ENCODE measurements at regions not wholly inside any gene's neighbourhood (a gene's known extent, or its start where the extent isn't known, plus 50 kb on each side); places are given as distances from the start of the nearest gene placed in this dataset.

- Mint-ChIP-seq H3K4me1 (ENCODE audit: low read depth in 2 of 2) (no peaks in the 10 kb centered on the region), H3K4me3 (no peak overlapping the region), H3K9me3 (no peaks in the 10 kb centered on the region), H3K27ac (no peak overlapping the region), H3K27me3 (no peaks in the 10 kb centered on the region), H3K36me3 (no peaks in the 10 kb centered on the region)
- no peak for ATAC-seq
- no peak for DNase-seq (ENCODE audit: low spot score)
Observed at GRCh38 chr2:120910956-120911951, 175.6 kb downstream of the GLI2 start.

- no peaks in the 10 kb centered on the region for H3K4me1 Mint-ChIP-seq (ENCODE audit: low read depth in 2 of 2)
- no peaks in the 10 kb centered on the region for H3K9me3 Mint-ChIP-seq
- DNase-seq (ENCODE audit: low spot score) = no peak
- H3K36me3 Mint-ChIP-seq = no peaks in the 10 kb centered on the region
- H3K27ac Mint-ChIP-seq = no peak overlapping the region
- no peak for ATAC-seq
- H3K27me3 Mint-ChIP-seq = no peaks in the 10 kb centered on the region
- no peak overlapping the region for H3K4me3 Mint-ChIP-seq
Observed at GRCh38 chr2:120912101-120912985, 176.7 kb downstream of the GLI2 start.

GRCh38 chr2:120913972-120914838 lies 178.5 kb downstream of the GLI2 start:
- no peaks in the 10 kb centered on the region for H3K36me3 Mint-ChIP-seq
- H3K4me1 Mint-ChIP-seq (ENCODE audit: low read depth in 2 of 2) = no peaks in the 10 kb centered on the region
- no peaks in the 10 kb centered on the region for H3K27me3 Mint-ChIP-seq
- no peak overlapping the region for H3K4me3 Mint-ChIP-seq
- ATAC-seq (no peak), DNase-seq (ENCODE audit: low spot score) (no peak)
- no peaks in the 10 kb centered on the region for H3K9me3 Mint-ChIP-seq
- H3K27ac Mint-ChIP-seq = no peak overlapping the region

- H3K4me3 Mint-ChIP-seq = no peak overlapping the region
- H3K4me1 Mint-ChIP-seq (ENCODE audit: low read depth in 2 of 2) = no peaks in the 10 kb centered on the region
- no peaks in the 10 kb centered on the region for H3K9me3 Mint-ChIP-seq
- ATAC-seq (no peak), DNase-seq (ENCODE audit: low spot score) (no peak)
- H3K27ac Mint-ChIP-seq = no peak overlapping the region
- no peaks in the 10 kb centered on the region for H3K27me3 Mint-ChIP-seq
- H3K36me3 Mint-ChIP-seq = no peaks in the 10 kb centered on the region
Observed at GRCh38 chr2:120914839-120915521, 179.3 kb downstream of the GLI2 start.

GRCh38 chr2:120915670-120916069 lies 180.0 kb downstream of the GLI2 start:
- no peaks in the 10 kb centered on the region for H3K27me3 Mint-ChIP-seq
- DNase-seq (ENCODE audit: low spot score) = no peak
- no peaks in the 10 kb centered on the region for H3K36me3 Mint-ChIP-seq
- H3K4me1 Mint-ChIP-seq (ENCODE audit: low read depth in 2 of 2) = no peaks in the 10 kb centered on the region
- no peak for ATAC-seq
- no peak overlapping the region for H3K4me3 Mint-ChIP-seq
- no peak overlapping the region for H3K27ac Mint-ChIP-seq
- H3K9me3 Mint-ChIP-seq = no peaks in the 10 kb centered on the region

GRCh38 chr2:120916446-120916845 lies 180.8 kb downstream of the GLI2 start:
- no peaks in the 10 kb centered on the region for H3K4me1 Mint-ChIP-seq (ENCODE audit: low read depth in 2 of 2)
- H3K9me3 Mint-ChIP-seq = no peaks in the 10 kb centered on the region
- H3K4me3 Mint-ChIP-seq = no peak overlapping the region
- H3K36me3 Mint-ChIP-seq = no peaks in the 10 kb centered on the region
- DNase-seq (ENCODE audit: low spot score) (no peak), ATAC-seq (no peak)
- H3K27ac Mint-ChIP-seq = no peak overlapping the region
- H3K27me3 Mint-ChIP-seq = no peaks in the 10 kb centered on the region

GRCh38 chr2:120917886-120918285 lies 182.2 kb downstream of the GLI2 start:
- H3K4me3 Mint-ChIP-seq = no peak overlapping the region
- H3K27me3 Mint-ChIP-seq = no peaks in the 10 kb centered on the region
- H3K4me1 Mint-ChIP-seq (ENCODE audit: low read depth in 2 of 2) = no peaks in the 10 kb centered on the region
- H3K9me3 Mint-ChIP-seq = no peaks in the 10 kb centered on the region
- H3K27ac Mint-ChIP-seq = no peak overlapping the region
- DNase-seq (ENCODE audit: low spot score) (no peak), ATAC-seq (no peak)
- H3K36me3 Mint-ChIP-seq = no peaks in the 10 kb centered on the region

- ATAC-seq (no peak), DNase-seq (ENCODE audit: low spot score) (no peak)
- H3K27ac Mint-ChIP-seq = no peak overlapping the region
- no peaks in the 10 kb centered on the region for H3K9me3 Mint-ChIP-seq
- no peaks in the 10 kb centered on the region for H3K36me3 Mint-ChIP-seq
- H3K27me3 Mint-ChIP-seq = no peaks in the 10 kb centered on the region
- no peak overlapping the region for H3K4me3 Mint-ChIP-seq
- H3K4me1 Mint-ChIP-seq (ENCODE audit: low read depth in 2 of 2) = no peaks in the 10 kb centered on the region
Observed at GRCh38 chr2:120919216-120919615, 183.5 kb downstream of the GLI2 start.

GRCh38 chr2:120919771-120920453 lies 184.2 kb downstream of the GLI2 start:
- H3K4me3 Mint-ChIP-seq = no peak overlapping the region
- no peak overlapping the region for H3K27ac Mint-ChIP-seq
- H3K36me3 Mint-ChIP-seq = no peaks in the 10 kb centered on the region
- no peaks in the 10 kb centered on the region for H3K4me1 Mint-ChIP-seq (ENCODE audit: low read depth in 2 of 2)
- no peak for ATAC-seq
- no peaks in the 10 kb centered on the region for H3K27me3 Mint-ChIP-seq
- no peaks in the 10 kb centered on the region for H3K9me3 Mint-ChIP-seq
- DNase-seq (ENCODE audit: low spot score) = no peak

GRCh38 chr2:120920454-120921148 lies 184.9 kb downstream of the GLI2 start:
- Mint-ChIP-seq H3K9me3 (no peaks in the 10 kb centered on the region), H3K4me3 (no peak overlapping the region), H3K27ac (no peak overlapping the region), H3K36me3 (no peaks in the 10 kb centered on the region), H3K4me1 (ENCODE audit: low read depth in 2 of 2) (no peaks in the 10 kb centered on the region), H3K27me3 (no peaks in the 10 kb centered on the region)
- ATAC-seq = no peak
- DNase-seq (ENCODE audit: low spot score) = no peak

GRCh38 chr2:120921457-120921856 lies 185.8 kb downstream of the GLI2 start:
- H3K9me3 Mint-ChIP-seq = no peaks in the 10 kb centered on the region
- no peak overlapping the region for H3K27ac Mint-ChIP-seq
- H3K36me3 Mint-ChIP-seq = no peaks in the 10 kb centered on the region
- no peaks in the 10 kb centered on the region for H3K4me1 Mint-ChIP-seq (ENCODE audit: low read depth in 2 of 2)
- no peak for DNase-seq (ENCODE audit: low spot score)
- ATAC-seq = no peak
- H3K4me3 Mint-ChIP-seq = no peak overlapping the region
- H3K27me3 Mint-ChIP-seq = no peaks in the 10 kb centered on the region
